ENCODE measurements at regions not wholly inside any gene's neighbourhood (a gene's known extent, or its start where the extent isn't known, plus 50 kb on each side); places are given as distances from the start of the nearest gene placed in this dataset.

DNA sequence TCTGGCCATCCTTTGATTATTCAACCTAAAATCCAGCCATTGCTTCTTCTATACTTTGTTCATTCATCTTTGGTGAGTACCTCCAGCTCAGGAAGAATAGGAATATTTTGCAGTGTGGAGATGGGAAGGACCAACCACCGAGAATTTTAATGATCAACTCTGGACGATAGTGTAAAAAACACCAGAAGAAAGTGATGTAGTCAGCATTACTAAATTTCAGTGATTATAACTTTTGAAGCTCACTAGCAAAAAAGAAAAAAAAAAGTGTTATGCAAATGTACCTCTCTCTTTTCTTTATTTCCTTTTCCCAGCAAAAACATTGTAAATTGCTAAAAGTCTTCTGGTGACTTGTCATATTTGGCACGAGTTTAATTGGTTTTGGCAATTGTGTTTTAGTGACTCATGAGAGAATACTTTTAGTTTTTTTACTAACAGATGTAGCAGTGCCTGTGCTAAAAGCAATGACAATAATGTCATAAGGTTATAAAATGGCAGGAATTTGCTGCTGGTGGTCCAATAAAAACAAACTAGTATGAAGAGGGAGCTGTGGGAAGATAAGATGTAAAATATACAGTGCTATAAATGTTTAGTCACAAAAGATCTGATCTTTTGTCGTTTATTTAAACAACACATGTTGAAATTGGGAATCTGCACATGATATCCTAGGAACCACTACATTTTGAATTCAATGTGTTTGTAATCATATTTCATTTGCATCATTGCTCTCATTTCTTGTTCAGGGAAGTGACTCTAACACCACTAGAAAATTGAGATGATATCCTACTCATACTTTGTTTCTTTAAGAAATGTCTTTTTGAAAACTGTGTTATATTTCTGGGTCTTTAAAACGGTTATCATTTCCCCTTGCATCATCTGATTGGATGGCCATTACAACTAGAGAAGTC is 81.3 kb upstream of the ERCC6L2 start:
- H3K4me1 ChIP-seq = no peaks in the 10 kb centered on the region
- peak overlapping the region in 1 of 4 donors; percentile 40 for H3K27ac ChIP-seq
- no peak for DNase-seq
- H3K4me3 ChIP-seq = no peak overlapping the region
- no peaks in the 10 kb centered on the region for H3K27me3 ChIP-seq
- TF ChIP-seq POLR2A (IDR thresholded peaks at IDR 0.05) (no peak), CTCF (IDR thresholded peaks at IDR 0.05) (no peak)
- H3K36me3 ChIP-seq = no peaks in the 10 kb centered on the region
- H3K9me3 ChIP-seq = no peaks in the 10 kb centered on the region

- H3K9me3 ChIP-seq = no peaks in the 10 kb centered on the region
- H3K4me1 ChIP-seq = no peaks in the 10 kb centered on the region
- no peaks in the 10 kb centered on the region for H3K36me3 ChIP-seq
- DNase-seq = no peak
- H3K27me3 ChIP-seq = no peaks in the 10 kb centered on the region
- TF ChIP-seq CTCF (IDR thresholded peaks at IDR 0.05) = no peak
- no peak for TF ChIP-seq POLR2A (IDR thresholded peaks at IDR 0.05)
- no peak overlapping the region for H3K27ac ChIP-seq
- no peak overlapping the region for H3K4me3 ChIP-seq
Observed at GRCh38 chr9:95791695-95792094, 83.8 kb upstream of the ERCC6L2 start.

GRCh38 chr9:95791286-95791685 is 84.2 kb upstream of the ERCC6L2 start:
- DNase-seq = no peak
- Histone ChIP-seq H3K4me1 (no peaks in the 10 kb centered on the region), H3K4me3 (no peak overlapping the region), H3K9me3 (no peaks in the 10 kb centered on the region), H3K36me3 (no peaks in the 10 kb centered on the region), H3K27ac (no peak overlapping the region), H3K27me3 (no peaks in the 10 kb centered on the region)
- TF ChIP-seq POLR2A (IDR thresholded peaks at IDR 0.05) (no peak), CTCF (IDR thresholded peaks at IDR 0.05) (no peak)

DNA sequence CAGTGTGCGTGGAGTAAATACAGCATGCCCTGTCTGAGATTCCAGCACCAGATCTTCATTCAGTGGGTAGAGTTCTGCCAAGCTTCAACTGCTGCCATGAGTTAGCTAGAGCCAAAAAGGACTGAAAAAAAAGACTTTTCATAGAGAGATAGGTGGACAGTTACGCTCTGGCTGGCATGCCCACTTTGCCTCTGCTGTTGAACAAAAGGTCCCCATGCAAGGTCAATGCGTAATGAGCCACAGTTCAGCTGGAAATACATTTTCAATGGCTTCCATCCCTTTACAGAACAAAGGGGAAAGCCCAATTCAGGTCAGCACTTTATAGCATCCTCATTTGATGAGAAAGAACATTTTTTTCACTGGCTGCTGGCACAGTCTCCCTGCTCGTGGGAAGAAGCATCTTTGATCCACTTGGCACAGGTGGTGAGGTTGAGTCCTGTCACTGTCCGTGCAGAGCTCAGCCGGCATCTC is 86.9 kb upstream of the ERCC6L2 start:
- no peak for DNase-seq
- no peak for TF ChIP-seq CTCF (IDR thresholded peaks at IDR 0.05)
- no peak for TF ChIP-seq POLR2A (IDR thresholded peaks at IDR 0.05)
- no peaks in the 10 kb centered on the region for H3K36me3 ChIP-seq
- no peak overlapping the region for H3K27ac ChIP-seq
- H3K4me1 ChIP-seq = no peaks in the 10 kb centered on the region
- H3K27me3 ChIP-seq = no peaks in the 10 kb centered on the region
- H3K9me3 ChIP-seq = no peaks in the 10 kb centered on the region
- H3K4me3 ChIP-seq = no peak overlapping the region

DNA sequence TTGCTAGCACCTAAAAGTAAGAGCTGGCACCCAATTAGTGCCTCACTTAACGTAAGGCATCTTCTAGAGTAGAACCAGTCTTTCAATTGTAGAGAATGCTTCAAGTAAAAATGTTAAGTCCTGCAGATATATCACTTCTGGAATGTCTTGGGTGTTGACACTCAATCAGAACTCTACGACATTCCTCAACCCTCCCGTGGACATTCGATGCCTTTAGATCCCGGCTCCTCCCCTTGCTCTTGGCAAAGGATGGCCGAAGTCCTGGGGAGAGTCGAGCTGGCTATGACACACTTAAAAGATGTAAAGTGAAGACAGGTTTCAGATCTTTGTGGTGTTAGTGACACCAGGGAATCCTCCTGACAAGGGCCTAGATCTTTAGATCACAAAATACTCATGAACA is 87.5 kb upstream of the ERCC6L2 start:
- no peak overlapping the region for H3K27ac ChIP-seq
- DNase-seq = no peak
- H3K9me3 ChIP-seq = no peaks in the 10 kb centered on the region
- H3K36me3 ChIP-seq = no peaks in the 10 kb centered on the region
- TF ChIP-seq POLR2A (IDR thresholded peaks at IDR 0.05) = no peak
- no peaks in the 10 kb centered on the region for H3K4me1 ChIP-seq
- no peak overlapping the region for H3K4me3 ChIP-seq
- H3K27me3 ChIP-seq = no peaks in the 10 kb centered on the region

GRCh38 chr9:95785209-95785608 is 90.3 kb upstream of the ERCC6L2 start:
- H3K36me3 ChIP-seq = no peaks in the 10 kb centered on the region
- no peak for TF ChIP-seq POLR2A (IDR thresholded peaks at IDR 0.05)
- TF ChIP-seq CTCF (IDR thresholded peaks at IDR 0.05) = no peak
- H3K4me1 ChIP-seq = no peaks in the 10 kb centered on the region
- DNase-seq = no peak
- H3K9me3 ChIP-seq = no peaks in the 10 kb centered on the region
- H3K27ac ChIP-seq = no peak overlapping the region
- H3K4me3 ChIP-seq = no peak overlapping the region
- H3K27me3 ChIP-seq = no peaks in the 10 kb centered on the region
